Erythroblast (primary cell): ENCODE measurements at regions not wholly inside any gene's neighbourhood (a gene's known extent, or its start where the extent isn't known, plus 50 kb on each side); places are given as distances from the start of the nearest gene placed in this dataset.

Experiments
- GATA1 ChIP-seq: IDR thresholded peaks from 2 replicates; pipeline ENCODE4 v1.6.1; 2011; ENCODE audit warnings: low read depth, mild to moderate bottlenecking, control low read depth, low read length, moderate library complexity
- POLR2A ChIP-seq: IDR thresholded peaks from 2 replicates; pipeline ENCODE4 v1.6.1; 2011; ENCODE audit warnings: mild to moderate bottlenecking, low read length

- TF ChIP-seq POLR2A: no peak
- no peak for TF ChIP-seq GATA1
Measured at GRCh38 chr6:86045038-86045437, 402.4 kb upstream of the SYNCRIP start.
